Astrocyte (in vitro differentiated cells and primary cell): ENCODE measurements at regions not wholly inside any gene's neighbourhood (a gene's known extent, or its start where the extent isn't known, plus 50 kb on each side); places are given as distances from the start of the nearest gene placed in this dataset.
"Not testable (repeated sequence)": the region's sequence is repeated elsewhere in the genome, so short reads cannot be mapped to it uniquely, and the experiment has no call there.

Source experiments
- DNase-seq: peaks from one replicate; pipeline ENCODE4 v3.0.0-alpha.2; 2010; ENCODE audit warnings: low read depth
- FAIRE-seq: peaks from 2 replicates; lab custom pipeline; 2011; peaks lifted over from hg19 to GRCh38; lab: Jason Lieb, UNC
- H2AFZ ChIP-seq: 2 replicates; pipeline ENCODE4 v1.6.0; 2012; ENCODE audit warnings: low read depth, low read length, inconsistent platforms
- H3K27ac ChIP-seq: 2 replicates; pipeline ENCODE4 v1.5.1; 2011; ENCODE audit warnings: low read depth, low read length, inconsistent platforms
- H3K27me3 ChIP-seq: 2 replicates; pipeline ENCODE4 v1.6.0; 2011; ENCODE audit warnings: low read length, inconsistent platforms; ENCODE audit not compliant: insufficient read depth
- H3K36me3 ChIP-seq: 2 replicates; pipeline ENCODE4 v1.5.1; 2011; ENCODE audit warnings: low read length, inconsistent platforms; ENCODE audit not compliant: insufficient read depth
- H3K4me1 ChIP-seq: 2 replicates; pipeline ENCODE4 v1.5.1; 2011; ENCODE audit warnings: low read length, inconsistent platforms; ENCODE audit not compliant: insufficient read depth
- H3K4me2 ChIP-seq: 2 replicates; pipeline ENCODE4 v1.6.0; 2012; ENCODE audit warnings: low read length, inconsistent platforms
- H3K4me3 ChIP-seq: 2 replicates; pipeline ENCODE4 v1.5.1; 2011; ENCODE audit warnings: low read depth, mild to moderate bottlenecking, low read length, inconsistent platforms; ENCODE audit not compliant: insufficient read depth
- H3K79me2 ChIP-seq: 2 replicates; pipeline ENCODE4 v1.6.0; 2012; ENCODE audit warnings: mild to moderate bottlenecking, low read length, inconsistent platforms; ENCODE audit not compliant: insufficient read depth
- H3K9ac ChIP-seq: 2 replicates; pipeline ENCODE4 v1.6.0; 2012; ENCODE audit warnings: mild to moderate bottlenecking, low read length, inconsistent platforms
- H3K9me3 ChIP-seq: 2 replicates; pipeline ENCODE4 v1.5.1; 2012; ENCODE audit warnings: low read depth, mild to moderate bottlenecking, low read length, inconsistent platforms; ENCODE audit not compliant: insufficient read depth
- H4K20me1 ChIP-seq: 2 replicates; pipeline ENCODE4 v1.6.0; 2012; ENCODE audit warnings: low read length, inconsistent platforms; ENCODE audit not compliant: insufficient read depth
- H3K27ac Mint-ChIP-seq: one replicate; pipeline ENCODE4 v1.8.0; 2021; ENCODE audit warnings: mild to moderate bottlenecking, mixed read lengths; ENCODE audit not compliant: unreplicated experiment
- H3K27me3 Mint-ChIP-seq: one replicate; pipeline ENCODE4 v1.8.0; 2021; ENCODE audit warnings: low read depth, mixed read lengths; ENCODE audit not compliant: unreplicated experiment
- H3K36me3 Mint-ChIP-seq: one replicate; pipeline ENCODE4 v1.8.0; 2021; ENCODE audit warnings: low read depth, mixed read lengths; ENCODE audit not compliant: unreplicated experiment
- H3K4me1 Mint-ChIP-seq: one replicate; pipeline ENCODE4 v1.8.0; 2021; ENCODE audit warnings: low read depth, mixed read lengths; ENCODE audit not compliant: unreplicated experiment
- H3K4me3 Mint-ChIP-seq: one replicate; pipeline ENCODE4 v1.8.0; 2021; ENCODE audit warnings: mild to moderate bottlenecking, moderate library complexity, mixed read lengths; ENCODE audit not compliant: unreplicated experiment
- H3K9me3 Mint-ChIP-seq: one replicate; pipeline ENCODE4 v1.8.0; 2021; ENCODE audit warnings: mild to moderate bottlenecking, mixed read lengths; ENCODE audit not compliant: unreplicated experiment
- CTCF ChIP-seq: IDR thresholded peaks from 2 replicates; pipeline ENCODE4 v1.5.1; 2011; ENCODE audit warnings: low read depth, mild to moderate bottlenecking, inconsistent platforms, low read length, moderate library complexity; ENCODE audit not compliant: insufficient read depth
- EZH2 ChIP-seq: IDR thresholded peaks from 2 replicates; pipeline ENCODE4 v1.6.1; 2012; ENCODE audit warnings: mild to moderate bottlenecking, low read length, inconsistent platforms; ENCODE audit not compliant: insufficient read depth

GRCh38 chr21:38631676-38632075, 133.4 kb upstream of the ERG start:
- Mint-ChIP-seq H3K36me3 (no peaks in the 10 kb centered on the region), H3K9me3 (peaks cover 9% of the 10 kb centered on the region), H3K27me3 (no peaks in the 10 kb centered on the region), H3K4me3 (peak overlapping the region; percentile 51), H3K27ac (peak overlapping the region; percentile 94), H3K4me1 (peaks cover 18% of the 10 kb centered on the region)
- no peak overlapping the region for H2AFZ ChIP-seq
- peak overlapping the region; percentile 14 for H3K4me3 ChIP-seq
- no peaks in the 10 kb centered on the region for H4K20me1 ChIP-seq
- peaks cover 6% of the 10 kb centered on the region for H3K27me3 ChIP-seq
- peak overlapping the region; percentile 77 for H3K4me2 ChIP-seq
- H3K4me1 ChIP-seq, result peaks cover 4% of the 10 kb centered on the region
- FAIRE-seq (no peak), DNase-seq (peak; percentile 91)
- H3K9me3 ChIP-seq, result no peaks in the 10 kb centered on the region
- no peaks in the 10 kb centered on the region for H3K36me3 ChIP-seq
- peak overlapping the region; percentile 71 for H3K27ac ChIP-seq
- H3K9ac ChIP-seq, result peak overlapping the region; percentile 61
- H3K79me2 ChIP-seq, result no peaks in the 10 kb centered on the region
- no peak for TF ChIP-seq EZH2
- no peak for TF ChIP-seq CTCF

DNA sequence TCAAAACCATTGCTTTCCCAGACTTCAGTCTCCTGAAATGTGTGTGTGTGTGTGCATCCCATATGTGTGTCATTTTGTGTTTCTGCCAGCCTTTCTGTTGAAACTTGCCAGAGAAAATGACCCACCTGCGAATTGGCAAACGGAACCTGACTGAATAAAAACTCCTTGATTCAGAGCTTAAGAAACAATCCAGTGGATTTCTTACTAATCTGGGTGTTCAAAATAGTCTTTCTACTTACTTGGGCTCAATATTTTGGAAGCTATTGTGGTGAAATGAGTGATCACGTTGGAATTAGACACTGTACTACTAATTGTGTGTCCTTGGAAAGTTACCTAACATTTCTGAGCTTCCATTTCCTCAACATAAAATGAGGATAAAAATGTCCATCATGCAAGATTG, 138.9 kb upstream of the ERG start:
- Mint-ChIP-seq H3K27ac (no peak overlapping the region), H3K36me3 (no peaks in the 10 kb centered on the region), H3K9me3 (peaks cover 2% of the 10 kb centered on the region), H3K4me3 (no peak overlapping the region), H3K27me3 (peaks cover 7% of the 10 kb centered on the region), H3K4me1 (no peaks in the 10 kb centered on the region)
- H3K4me3 ChIP-seq, result no peak overlapping the region
- H3K4me1 ChIP-seq, result no peaks in the 10 kb centered on the region
- no peaks in the 10 kb centered on the region for H4K20me1 ChIP-seq
- no peaks in the 10 kb centered on the region for H3K79me2 ChIP-seq
- H3K4me2 ChIP-seq, result no peak overlapping the region
- H3K36me3 ChIP-seq, result no peaks in the 10 kb centered on the region
- H2AFZ ChIP-seq, result no peak overlapping the region
- TF ChIP-seq EZH2, result no peak
- no peak for TF ChIP-seq CTCF
- DNase-seq (no peak), FAIRE-seq (no peak)
- no peaks in the 10 kb centered on the region for H3K9me3 ChIP-seq
- peaks cover 31% of the 10 kb centered on the region for H3K27me3 ChIP-seq
- H3K27ac ChIP-seq, result no peak overlapping the region
- H3K9ac ChIP-seq, result no peak overlapping the region

DNA sequence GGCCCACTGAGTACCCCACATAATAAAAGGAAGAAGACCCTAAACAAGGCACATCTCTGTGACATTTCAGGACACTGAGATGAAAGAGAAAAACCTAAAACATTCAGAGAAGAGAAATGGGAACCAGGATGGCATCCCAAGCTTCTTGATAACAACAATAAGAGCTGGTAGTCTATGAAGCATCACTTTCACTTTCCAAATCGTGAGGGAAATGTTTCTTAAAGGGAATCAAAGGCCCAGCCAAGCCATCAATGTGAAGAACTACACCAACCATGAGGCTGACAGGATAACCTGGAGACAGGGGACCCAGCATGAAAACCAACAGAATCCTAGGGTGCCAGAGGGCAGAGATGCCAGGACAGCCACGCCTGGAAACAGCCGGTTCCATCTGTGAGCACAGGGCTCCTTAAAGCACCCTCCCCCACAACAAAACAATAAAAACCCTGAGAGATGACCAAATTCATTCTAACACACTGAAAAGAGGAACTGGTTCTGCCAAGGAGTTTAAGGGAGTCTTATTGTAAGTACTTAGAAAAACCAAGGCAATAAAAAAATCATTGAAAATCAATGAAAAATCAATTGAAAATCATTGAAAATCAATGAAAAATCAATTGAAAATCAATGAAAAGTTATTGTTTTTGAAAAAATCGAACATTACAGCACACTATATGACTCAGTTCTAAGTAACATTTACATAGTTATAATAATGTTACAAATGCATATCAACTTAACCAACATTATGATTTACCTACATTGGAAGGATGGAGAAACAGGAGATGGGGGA, 141.5 kb upstream of the ERG start:
- Mint-ChIP-seq H3K27ac (no peak overlapping the region), H3K4me3 (no peak overlapping the region), H3K9me3 (peaks cover 2% of the 10 kb centered on the region), H3K27me3 (peaks cover 7% of the 10 kb centered on the region), H3K4me1 (peaks cover 3% of the 10 kb centered on the region), H3K36me3 (no peaks in the 10 kb centered on the region)
- no peak for DNase-seq
- Histone ChIP-seq H3K4me2 (no peak overlapping the region), H4K20me1 (no peaks in the 10 kb centered on the region), H3K36me3 (no peaks in the 10 kb centered on the region), H3K4me3 (no peak overlapping the region), H3K27ac (no peak overlapping the region), H2AFZ (no peak overlapping the region), H3K4me1 (no peaks in the 10 kb centered on the region), H3K9me3 (no peaks in the 10 kb centered on the region), H3K79me2 (no peaks in the 10 kb centered on the region), H3K9ac (no peak overlapping the region), H3K27me3 (peaks cover 53% of the 10 kb centered on the region)
- no peak for FAIRE-seq
- TF ChIP-seq EZH2 (no peak), CTCF (no peak)

DNA sequence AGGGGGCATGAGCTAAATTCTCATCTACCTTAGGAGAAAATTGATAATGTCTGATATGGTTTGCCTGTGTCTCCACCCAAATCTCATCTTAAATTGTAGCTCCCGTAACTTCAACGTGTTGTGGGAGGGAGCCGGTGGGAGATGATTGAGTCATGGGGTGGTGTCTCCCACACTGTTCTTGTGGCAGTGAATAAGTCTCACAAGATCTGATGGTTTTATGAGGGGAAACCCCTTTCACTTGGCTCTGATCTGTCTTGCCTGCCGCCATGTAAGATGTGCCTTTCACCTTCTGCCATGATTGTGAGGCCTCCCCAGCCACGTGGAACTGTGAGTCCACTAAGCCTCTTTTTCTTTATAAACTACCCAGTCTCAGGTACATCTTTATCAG, 142.1 kb upstream of the ERG start:
- not testable (repeated sequence) for H3K79me2 ChIP-seq, H3K27ac ChIP-seq, DNase-seq, H3K27ac Mint-ChIP-seq, H3K4me1 Mint-ChIP-seq, H3K27me3 Mint-ChIP-seq, H3K4me3 ChIP-seq, H4K20me1 ChIP-seq, H3K9me3 ChIP-seq, FAIRE-seq, H3K9ac ChIP-seq, H3K4me2 ChIP-seq, H3K4me3 Mint-ChIP-seq, H3K9me3 Mint-ChIP-seq, H3K36me3 Mint-ChIP-seq, H2AFZ ChIP-seq, H3K4me1 ChIP-seq, H3K36me3 ChIP-seq
- peaks cover 53% of the 10 kb centered on the region for H3K27me3 ChIP-seq
